ENCODE measurements at regions not wholly inside any gene's neighbourhood (a gene's known extent, or its start where the extent isn't known, plus 50 kb on each side); places are given as distances from the start of the nearest gene placed in this dataset.

DNA sequence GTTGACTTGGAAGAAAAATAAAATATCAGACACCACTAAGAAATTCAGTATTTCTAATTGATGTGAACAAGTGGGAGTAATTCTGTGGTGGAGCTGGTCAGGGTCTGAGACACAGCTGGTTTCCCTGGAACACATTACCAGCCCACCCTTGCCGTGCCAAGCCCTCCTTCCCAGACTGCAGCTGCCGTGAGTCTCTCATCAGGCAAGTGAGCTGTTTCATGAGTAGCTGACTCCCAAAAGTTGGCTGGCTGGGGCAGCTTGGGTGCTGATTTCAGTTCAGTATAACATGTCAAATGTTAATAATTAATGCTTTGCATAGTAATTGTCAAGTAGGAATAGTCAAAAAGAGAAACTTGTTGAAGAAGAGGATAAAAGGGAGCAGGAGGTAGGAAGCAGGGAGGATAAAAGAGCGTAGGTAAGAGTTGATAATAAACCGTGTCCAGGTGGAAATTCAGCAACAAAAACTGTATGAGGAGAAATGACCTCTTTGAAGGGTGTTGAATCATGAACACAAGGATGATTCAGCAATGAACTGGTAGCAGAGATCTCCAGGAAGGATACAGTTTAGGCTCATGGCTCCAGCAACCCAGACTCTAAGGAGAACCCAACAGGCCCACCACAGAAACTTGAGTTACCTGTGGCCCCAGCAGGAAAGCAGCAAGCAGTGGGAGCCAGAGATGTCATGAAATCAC lies 110.9 kb upstream of the SSTR4 start:
- TF ChIP-seq, protein P1, sequence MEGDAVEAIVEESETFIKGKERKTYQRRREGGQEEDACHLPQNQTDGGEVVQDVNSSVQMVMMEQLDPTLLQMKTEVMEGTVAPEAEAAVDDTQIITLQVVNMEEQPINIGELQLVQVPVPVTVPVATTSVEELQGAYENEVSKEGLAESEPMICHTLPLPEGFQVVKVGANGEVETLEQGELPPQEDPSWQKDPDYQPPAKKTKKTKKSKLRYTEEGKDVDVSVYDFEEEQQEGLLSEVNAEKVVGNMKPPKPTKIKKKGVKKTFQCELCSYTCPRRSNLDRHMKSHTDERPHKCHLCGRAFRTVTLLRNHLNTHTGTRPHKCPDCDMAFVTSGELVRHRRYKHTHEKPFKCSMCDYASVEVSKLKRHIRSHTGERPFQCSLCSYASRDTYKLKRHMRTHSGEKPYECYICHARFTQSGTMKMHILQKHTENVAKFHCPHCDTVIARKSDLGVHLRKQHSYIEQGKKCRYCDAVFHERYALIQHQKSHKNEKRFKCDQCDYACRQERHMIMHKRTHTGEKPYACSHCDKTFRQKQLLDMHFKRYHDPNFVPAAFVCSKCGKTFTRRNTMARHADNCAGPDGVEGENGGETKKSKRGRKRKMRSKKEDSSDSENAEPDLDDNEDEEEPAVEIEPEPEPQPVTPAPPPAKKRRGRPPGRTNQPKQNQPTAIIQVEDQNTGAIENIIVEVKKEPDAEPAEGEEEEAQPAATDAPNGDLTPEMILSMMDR (IDR thresholded peaks at IDR 0.05), result no peak
- TF ChIP-seq POLR2AphosphoS5 (IDR thresholded peaks at IDR 0.05), result no peak
- no peak for TF ChIP-seq POLR2A (IDR thresholded peaks at IDR 0.05)
- intact Hi-C loops (cut with DNase I), result no loop called here
- Histone ChIP-seq H3K4me1 (replicated peaks) (no peaks in the 10 kb centered on the region), H3K36me3 (no peaks in the 10 kb centered on the region), H3K27ac (no peak overlapping the region), H3K4me3 (no peak overlapping the region), H3K27me3 (replicated peaks; ENCODE audit: insufficient read depth) (no peaks in the 10 kb centered on the region), H3K9me3 (no peaks in the 10 kb centered on the region)
- no peak for DNase-seq (ENCODE audit: low spot score)
- 81% methylated on average over 4 of the region's 4 CpGs for WGBS

DNA sequence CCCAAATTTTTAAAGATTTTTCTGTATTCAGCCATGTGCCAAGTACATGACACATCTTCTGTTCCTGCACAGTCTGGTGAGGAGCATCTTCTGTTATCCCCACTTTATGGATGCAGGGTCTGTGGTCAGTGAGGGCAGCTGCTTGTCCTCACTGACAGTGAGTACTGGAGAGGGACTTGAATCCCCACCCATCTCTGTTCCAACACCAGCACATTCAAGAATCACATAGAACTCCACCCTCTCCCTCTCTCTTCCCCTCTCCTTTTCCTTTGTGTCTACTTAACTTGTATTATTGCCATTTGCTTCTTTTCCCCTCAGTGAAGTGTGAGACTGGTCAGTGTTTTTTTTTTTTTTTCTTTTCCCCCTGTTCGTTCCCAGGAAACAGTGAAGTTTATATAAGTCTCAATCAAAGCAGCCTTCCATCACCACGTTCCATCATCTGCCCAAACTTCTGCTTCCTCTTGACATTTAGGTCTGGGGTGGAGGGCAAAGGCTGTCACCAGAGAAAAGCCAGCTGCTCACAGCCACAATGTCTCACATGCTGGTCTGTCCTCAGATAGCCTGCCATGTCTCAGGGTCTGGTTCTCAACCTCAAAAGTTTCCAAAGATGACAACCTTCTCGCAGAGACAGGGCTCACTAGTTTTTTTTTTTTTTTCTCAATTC lies 110.0 kb upstream of the SSTR4 start:
- Histone ChIP-seq H3K27me3 (replicated peaks; ENCODE audit: insufficient read depth) (no peaks in the 10 kb centered on the region), H3K9me3 (no peaks in the 10 kb centered on the region), H3K4me3 (no peak overlapping the region), H3K36me3 (no peaks in the 10 kb centered on the region), H3K4me1 (replicated peaks) (no peaks in the 10 kb centered on the region), H3K27ac (no peak overlapping the region)
- TF ChIP-seq, protein P1 (IDR thresholded peaks at IDR 0.05), result no peak
- TF ChIP-seq POLR2AphosphoS5 (IDR thresholded peaks at IDR 0.05), result no peak
- DNase-seq (ENCODE audit: low spot score), result no peak
- intact Hi-C loops (cut with DNase I), result no loop called here
- 57% methylated on average over 3 of the region's 3 CpGs for WGBS

DNA sequence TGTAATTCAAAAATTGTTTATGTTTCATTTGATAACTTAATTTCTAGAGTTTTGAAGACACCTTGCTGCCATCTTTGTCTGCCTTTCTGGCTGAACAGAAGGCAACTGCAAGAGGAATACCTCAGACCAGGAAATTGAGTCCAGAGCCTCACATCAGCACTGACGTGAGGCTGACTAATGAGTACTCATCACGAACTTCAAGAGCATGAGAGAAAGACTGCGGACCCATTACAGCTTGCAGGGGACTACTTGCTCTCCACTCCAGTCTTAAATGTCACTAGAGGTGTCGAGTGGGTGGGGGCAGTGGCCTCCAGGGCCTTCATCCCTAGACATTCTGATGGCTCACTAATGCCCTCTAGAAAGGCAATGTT lies 109.5 kb upstream of the SSTR4 start:
- no peaks in the 10 kb centered on the region for H3K36me3 ChIP-seq
- no peaks in the 10 kb centered on the region for H3K27me3 ChIP-seq (replicated peaks; ENCODE audit: insufficient read depth)
- H3K4me3 ChIP-seq, result no peak overlapping the region
- 77% methylated on average over 4 of the region's 4 CpGs for WGBS
- no peak for DNase-seq (ENCODE audit: low spot score)
- TF ChIP-seq, protein P1 (IDR thresholded peaks at IDR 0.05), result no peak
- TF ChIP-seq POLR2AphosphoS5 (IDR thresholded peaks at IDR 0.05) (no peak), POLR2A (IDR thresholded peaks at IDR 0.05) (no peak)
- no peak overlapping the region for H3K27ac ChIP-seq
- intact Hi-C loops (cut with DNase I), result no loop called here
- H3K4me1 ChIP-seq (replicated peaks), result no peaks in the 10 kb centered on the region
- H3K9me3 ChIP-seq, result no peaks in the 10 kb centered on the region

DNA sequence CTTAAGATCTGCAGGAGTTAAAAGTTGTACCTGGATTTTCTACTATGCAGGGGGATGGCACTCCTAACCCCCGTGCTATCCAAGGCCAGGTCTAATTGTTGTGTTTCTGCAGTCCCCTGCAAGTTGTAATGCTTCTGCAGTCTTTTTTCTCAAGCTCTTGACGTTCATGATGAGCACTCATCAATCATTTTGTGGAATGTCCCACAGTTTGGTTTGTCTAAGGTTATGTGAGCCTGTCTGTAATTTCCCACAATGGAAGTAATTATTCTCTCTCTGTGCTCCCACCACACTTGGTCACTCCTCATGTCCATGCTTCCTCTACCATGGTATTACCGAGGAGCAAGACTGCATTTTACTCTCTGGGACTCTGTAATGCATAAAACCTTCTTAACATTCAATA lies 107.6 kb upstream of the SSTR4 start:
- H3K4me3 ChIP-seq, result no peak overlapping the region

DNA sequence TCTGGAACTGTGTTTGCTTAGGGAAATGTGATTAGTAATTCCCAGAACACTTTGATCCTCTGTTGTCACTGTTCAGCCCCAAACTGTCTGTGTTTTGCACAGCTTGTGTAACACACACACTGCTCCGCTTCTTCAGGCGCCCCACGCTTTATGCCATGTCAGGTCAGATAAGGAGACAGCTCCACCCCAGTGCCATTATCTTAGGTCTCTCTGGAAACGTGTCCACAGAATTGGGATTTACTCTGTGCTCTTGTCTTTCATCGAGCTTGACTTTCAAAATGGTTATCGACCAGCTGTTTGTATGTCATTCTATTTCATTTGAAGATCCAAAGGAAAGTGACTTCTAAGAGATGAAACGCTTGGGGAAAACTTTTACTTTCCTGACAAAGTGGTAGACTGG lies 106.4 kb upstream of the SSTR4 start:
- Histone ChIP-seq H3K36me3 (no peaks in the 10 kb centered on the region), H3K4me3 (no peak overlapping the region), H3K27ac (no peak overlapping the region), H3K27me3 (replicated peaks; ENCODE audit: insufficient read depth) (no peaks in the 10 kb centered on the region), H3K4me1 (replicated peaks) (no peaks in the 10 kb centered on the region), H3K9me3 (no peaks in the 10 kb centered on the region)
- DNase-seq (ENCODE audit: low spot score), result no peak
- TF ChIP-seq POLR2A (IDR thresholded peaks at IDR 0.05), result no peak
- TF ChIP-seq, protein P1 (IDR thresholded peaks at IDR 0.05), result no peak
- no peak for TF ChIP-seq POLR2AphosphoS5 (IDR thresholded peaks at IDR 0.05)
- intact Hi-C loops (cut with DNase I), result no loop called here
- 77% methylated on average over 7 of the region's 7 CpGs for WGBS

More for the DNA sequence above, 107.6 kb upstream of the SSTR4 start:
- no peaks in the 10 kb centered on the region for H3K36me3 ChIP-seq
- intact Hi-C loops (cut with DNase I), result no loop called here
- no peak for TF ChIP-seq POLR2AphosphoS5 (IDR thresholded peaks at IDR 0.05)
- no peak for DNase-seq (ENCODE audit: low spot score)
- WGBS, result 73% methylated on average over 3 of the region's 3 CpGs
- H3K27ac ChIP-seq, result no peak overlapping the region
- H3K9me3 ChIP-seq, result no peaks in the 10 kb centered on the region
- H3K4me1 ChIP-seq (replicated peaks), result no peaks in the 10 kb centered on the region
- no peaks in the 10 kb centered on the region for H3K27me3 ChIP-seq (replicated peaks; ENCODE audit: insufficient read depth)

Measured in prostate gland (tissue), 2 donors.